HG03175 (cell line): ENCODE measurements at regions not wholly inside any gene's neighbourhood (a gene's known extent, or its start where the extent isn't known, plus 50 kb on each side); places are given as distances from the start of the nearest gene placed in this dataset.

Experiments used
- ATAC-seq: cut with Tn5 transposase; IDR thresholded peaks from one replicate; pipeline ENCODE4 v1.9.1; 2021; ENCODE audit warnings: mild to moderate bottlenecking, moderate library complexity; ENCODE audit not compliant: unreplicated experiment

GRCh38 chr1:163652441-163652840, 330.7 kb downstream of the NUF2 start:
- no peak for ATAC-seq

- no peak for ATAC-seq
Observed at GRCh38 chr1:163655565-163655964, 333.8 kb downstream of the NUF2 start.

- ATAC-seq, result no peak
Observed at GRCh38 chr1:163656095-163656759, 334.5 kb downstream of the NUF2 start.

GRCh38 chr1:163657719-163658118, 336.0 kb downstream of the NUF2 start:
- ATAC-seq, result no peak

- no peak for ATAC-seq
Observed at GRCh38 chr1:163661391-163661790, 339.6 kb downstream of the NUF2 start.

- ATAC-seq, result no peak
Observed at GRCh38 chr1:163664671-163665335, 343.0 kb downstream of the NUF2 start.

GRCh38 chr1:163668472-163668871, 346.7 kb downstream of the NUF2 start:
- no peak for ATAC-seq

GRCh38 chr1:163670989-163671757, 349.4 kb downstream of the NUF2 start:
- ATAC-seq, result no peak

- ATAC-seq, result no peak
Observed at GRCh38 chr1:163672976-163673758, 351.4 kb downstream of the NUF2 start.

- no peak for ATAC-seq
Observed at GRCh38 chr1:163673759-163674151, 352.0 kb downstream of the NUF2 start.

- ATAC-seq, result no peak
Observed at GRCh38 chr1:163674236-163674635, 352.5 kb downstream of the NUF2 start.

GRCh38 chr1:163684785-163685184, 363.0 kb downstream of the NUF2 start:
- no peak for ATAC-seq

- ATAC-seq, result no peak
Observed at GRCh38 chr1:163692266-163692665, 370.5 kb downstream of the NUF2 start.

- ATAC-seq, result no peak
Observed at GRCh38 chr1:163697137-163697536, 375.4 kb downstream of the NUF2 start.

- ATAC-seq, result no peak
Observed at GRCh38 chr1:163701783-163702374, 380.1 kb downstream of the NUF2 start.

- no peak for ATAC-seq
Observed at GRCh38 chr1:163703794-163704193, 382.0 kb downstream of the NUF2 start.

- no peak for ATAC-seq
Observed at GRCh38 chr1:163706915-163707314, 385.2 kb downstream of the NUF2 start.

GRCh38 chr1:163709636-163710035, 387.9 kb downstream of the NUF2 start:
- no peak for ATAC-seq

- ATAC-seq, result no peak
Observed at GRCh38 chr1:163712321-163712720, 390.6 kb downstream of the NUF2 start.

GRCh38 chr1:163720294-163720693, 398.5 kb downstream of the NUF2 start:
- ATAC-seq, result no peak

GRCh38 chr1:163725551-163725950, 403.8 kb downstream of the NUF2 start:
- ATAC-seq, result no peak
